ENCODE measurements at regions not wholly inside any gene's neighbourhood (a gene's known extent, or its start where the extent isn't known, plus 50 kb on each side); places are given as distances from the start of the nearest gene placed in this dataset.
"Not testable (repeated sequence)": the region's sequence is repeated elsewhere in the genome, so short reads cannot be mapped to it uniquely, and the experiment has no call there.

DNA sequence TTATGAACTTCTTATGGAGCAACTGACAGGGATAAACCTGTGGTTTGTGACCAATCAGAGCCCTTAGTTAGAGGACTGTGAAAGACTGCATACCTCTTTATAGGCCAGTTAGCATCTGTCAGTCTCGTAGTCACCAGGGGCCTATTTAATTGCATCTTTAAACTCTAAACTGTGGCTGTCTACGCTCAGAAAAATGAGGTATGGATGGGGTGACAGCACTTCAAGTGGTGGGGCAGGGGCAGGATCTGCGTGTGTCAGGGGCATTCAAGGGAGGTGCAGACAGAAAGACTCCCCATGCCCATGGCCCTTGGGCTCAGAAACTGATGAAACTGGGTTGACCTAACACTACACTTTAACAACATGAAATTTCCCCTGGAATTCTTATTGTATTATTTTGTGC is 132.6 kb upstream of the TBCA start:
- no peak for DNase-seq

- DNase-seq: no peak
These were observed 131.6 kb upstream of the TBCA start for GRCh38 chr5:77907786-77908185.

DNA sequence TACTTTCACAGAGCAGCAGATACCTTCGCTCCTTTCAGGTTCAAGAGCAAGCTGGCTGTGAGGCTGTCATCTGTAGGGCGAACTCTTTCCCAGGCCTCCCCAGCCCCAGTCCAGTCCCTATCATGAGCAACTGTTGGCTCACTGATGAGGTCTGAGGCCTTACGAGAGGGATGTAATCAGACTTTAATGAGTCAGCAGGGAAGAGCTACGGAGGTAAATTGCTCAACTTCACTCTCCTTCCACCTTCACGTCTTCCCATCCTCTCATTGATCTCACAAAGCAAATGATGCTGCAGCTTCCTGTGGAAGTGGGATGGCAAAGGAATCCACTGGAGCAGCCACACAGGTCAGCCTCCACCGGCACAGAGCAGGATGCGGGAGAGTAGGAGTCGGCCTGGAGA is 130.7 kb upstream of the TBCA start:
- no peak for DNase-seq

DNA sequence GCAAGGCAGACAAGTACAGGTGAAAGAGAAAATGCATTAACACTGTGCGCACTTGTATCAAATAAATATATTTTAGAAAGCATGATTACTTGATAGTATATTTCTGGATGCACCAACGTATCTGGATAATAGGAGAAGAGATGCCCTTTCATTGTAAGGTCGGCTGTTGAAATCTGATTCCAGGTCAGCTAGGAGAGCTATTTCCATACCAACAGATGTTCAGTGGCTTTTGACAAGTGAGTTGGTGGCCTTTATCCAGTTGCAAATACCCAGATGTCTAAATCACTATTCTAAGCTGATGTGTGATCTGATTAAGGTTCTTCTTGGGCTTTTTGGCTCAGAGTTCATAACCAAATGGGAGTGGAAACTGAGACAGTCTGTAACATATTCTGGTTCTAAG is 128.2 kb upstream of the TBCA start:
- no peak for DNase-seq

GRCh38 chr5:77900691-77901090 is 124.6 kb upstream of the TBCA start:
- DNase-seq: no peak

GRCh38 chr5:77898385-77898784 is 122.2 kb upstream of the TBCA start:
- DNase-seq: no peak

DNA sequence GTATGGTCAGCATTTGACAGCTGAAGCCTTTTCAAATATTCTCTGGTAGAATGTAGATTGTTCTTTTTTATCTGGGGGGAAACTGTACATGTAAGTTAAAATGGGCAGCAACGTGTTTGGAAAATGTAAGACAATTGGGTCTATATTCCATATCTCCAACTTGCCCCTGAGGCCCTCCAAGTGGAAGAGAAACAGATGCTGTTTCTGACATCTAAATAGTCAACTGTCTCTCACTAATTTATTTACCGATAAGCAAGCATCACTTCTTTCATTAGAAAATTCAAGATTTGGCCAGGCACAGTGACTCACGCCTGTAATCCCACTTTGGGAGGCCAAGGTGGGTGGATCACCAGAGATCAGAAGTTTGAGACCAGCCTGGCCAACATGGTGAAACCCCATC is 120.2 kb upstream of the TBCA start:
- DNase-seq: no peak

DNA sequence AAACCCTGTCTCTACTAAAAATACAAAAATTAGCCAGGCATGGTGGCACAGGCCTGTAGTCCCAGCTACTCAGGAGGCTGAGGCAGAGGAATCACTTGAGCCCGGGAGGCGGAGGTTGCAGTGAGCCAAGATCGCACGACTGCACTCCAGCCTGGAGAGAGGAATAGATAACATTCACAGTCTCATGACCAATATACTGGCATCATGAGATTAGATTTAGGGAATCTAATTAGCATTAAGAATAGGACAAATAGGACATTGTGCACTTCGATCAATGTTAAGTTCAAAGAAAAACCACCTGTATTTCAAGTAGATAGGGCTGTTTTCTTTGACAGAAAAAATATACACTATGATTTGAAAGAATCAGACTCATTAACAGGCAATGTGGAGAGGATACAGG is 118.0 kb upstream of the TBCA start:
- DNase-seq: not testable (repeated sequence)

DNA sequence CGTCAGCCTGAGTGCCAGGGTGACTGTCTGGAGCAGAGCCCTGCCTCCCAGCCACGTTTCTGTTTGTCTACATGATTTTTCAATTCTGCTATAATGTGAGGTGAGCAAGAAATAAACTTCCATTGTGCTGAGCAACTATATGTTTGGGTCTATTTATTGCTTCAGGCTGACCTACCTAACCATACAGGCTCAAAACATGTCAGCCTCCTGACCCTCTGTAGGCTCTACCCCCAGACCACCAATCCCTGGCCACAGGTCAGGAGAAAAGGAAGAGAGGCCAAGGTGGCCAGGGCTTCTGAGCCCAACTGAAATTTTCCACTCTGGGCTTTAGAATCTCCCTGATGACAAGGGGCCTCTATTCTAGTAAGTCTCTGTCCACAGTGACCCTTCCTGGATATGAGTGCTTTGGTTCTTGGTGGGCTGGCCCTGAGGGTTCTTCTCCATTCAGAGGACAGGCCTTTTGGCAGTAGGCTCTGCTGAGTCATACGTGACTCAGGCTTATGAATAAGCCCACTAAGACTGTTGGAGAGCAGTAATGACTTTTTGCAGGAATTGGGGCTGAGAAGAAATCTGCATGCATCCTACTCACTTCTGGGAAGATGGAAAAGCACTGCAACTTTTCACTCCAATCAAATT is 117.2 kb upstream of the TBCA start:
- peak; percentile 81 for DNase-seq

DNA sequence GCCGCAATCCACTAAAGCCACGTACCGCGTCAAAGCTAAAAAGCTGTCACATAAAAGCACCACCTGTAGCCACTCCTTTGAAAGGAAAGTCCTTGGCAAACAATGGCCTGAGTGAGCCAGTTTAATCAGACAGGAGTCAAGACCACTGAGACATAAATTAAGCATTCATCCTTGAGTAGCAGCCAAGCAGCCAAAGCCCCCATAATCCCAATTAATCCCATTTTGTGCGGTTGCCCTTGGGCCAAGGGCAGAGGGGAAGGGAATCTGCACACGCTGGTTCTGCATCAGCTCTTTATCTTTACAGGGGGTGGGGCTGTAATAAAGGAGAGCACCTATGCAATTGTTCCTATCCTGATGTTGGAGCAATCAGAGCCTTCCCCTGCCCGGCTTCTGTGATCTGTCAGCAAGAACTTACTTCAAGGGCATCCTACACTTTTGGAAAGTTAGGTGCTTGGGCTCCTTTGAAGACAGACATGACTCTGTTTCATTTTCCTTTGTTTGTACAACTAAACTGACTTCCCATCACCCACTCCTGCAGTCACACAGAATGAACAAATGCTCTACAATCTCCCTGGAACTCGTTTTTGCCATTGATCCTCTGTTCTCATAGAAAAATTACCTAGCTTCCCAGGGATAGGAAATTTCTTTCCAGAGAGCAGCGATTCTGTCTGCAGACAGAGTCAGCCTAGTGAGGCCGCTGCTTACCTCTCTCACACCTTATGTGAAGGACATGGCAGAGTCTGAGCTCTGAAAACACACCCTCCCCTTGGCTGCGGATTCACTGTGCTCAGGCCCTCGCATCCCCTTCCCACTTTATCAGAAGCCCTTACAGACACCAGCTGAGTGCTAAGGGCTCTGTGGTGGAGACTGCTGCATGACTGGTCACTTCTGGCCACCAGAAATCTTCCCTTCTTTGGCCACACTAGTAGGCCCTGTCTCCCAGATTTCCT is 116.2 kb upstream of the TBCA start:
- no peak for DNase-seq

DNA sequence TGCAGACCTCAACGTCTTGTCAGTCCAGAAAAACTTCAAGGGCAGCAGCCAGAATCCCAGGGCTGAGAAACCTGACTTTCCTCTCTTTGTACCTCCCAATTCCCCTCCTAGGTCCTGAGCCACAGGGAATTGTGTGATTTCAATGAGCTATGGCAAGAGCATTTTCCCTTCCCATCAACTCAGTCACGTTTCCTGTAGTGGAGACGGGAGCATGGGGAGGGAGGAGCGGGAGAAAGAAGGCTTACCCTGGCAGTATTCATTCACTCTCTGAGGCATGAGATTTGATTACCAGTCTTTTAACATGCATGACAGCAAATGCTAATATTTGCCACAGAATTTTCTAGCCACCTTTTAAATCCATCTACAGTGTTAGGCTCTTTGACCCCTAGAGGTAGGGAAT is 109.4 kb upstream of the TBCA start:
- DNase-seq: no peak

- DNase-seq: no peak
These were observed 106.6 kb upstream of the TBCA start for GRCh38 chr5:77882670-77883257.

DNA sequence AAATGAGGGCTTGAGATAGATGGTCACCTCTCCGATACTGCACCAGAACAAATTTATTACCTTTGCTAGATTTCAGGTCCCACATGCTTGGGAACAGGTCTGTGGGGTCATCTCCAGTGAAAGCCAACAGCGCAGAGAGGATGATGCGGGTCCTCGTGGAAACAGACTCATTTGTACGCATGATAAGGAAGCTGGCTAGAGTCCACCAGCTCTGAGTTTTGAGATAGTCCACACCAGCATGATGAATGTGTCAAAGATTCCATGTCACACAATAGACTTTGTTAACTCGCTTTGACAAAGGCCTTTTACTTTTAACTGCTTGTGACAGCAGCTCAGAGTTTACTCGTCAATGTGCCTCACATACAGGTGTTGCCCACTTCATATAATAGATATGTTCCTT is 105.4 kb upstream of the TBCA start:
- DNase-seq: no peak

DNA sequence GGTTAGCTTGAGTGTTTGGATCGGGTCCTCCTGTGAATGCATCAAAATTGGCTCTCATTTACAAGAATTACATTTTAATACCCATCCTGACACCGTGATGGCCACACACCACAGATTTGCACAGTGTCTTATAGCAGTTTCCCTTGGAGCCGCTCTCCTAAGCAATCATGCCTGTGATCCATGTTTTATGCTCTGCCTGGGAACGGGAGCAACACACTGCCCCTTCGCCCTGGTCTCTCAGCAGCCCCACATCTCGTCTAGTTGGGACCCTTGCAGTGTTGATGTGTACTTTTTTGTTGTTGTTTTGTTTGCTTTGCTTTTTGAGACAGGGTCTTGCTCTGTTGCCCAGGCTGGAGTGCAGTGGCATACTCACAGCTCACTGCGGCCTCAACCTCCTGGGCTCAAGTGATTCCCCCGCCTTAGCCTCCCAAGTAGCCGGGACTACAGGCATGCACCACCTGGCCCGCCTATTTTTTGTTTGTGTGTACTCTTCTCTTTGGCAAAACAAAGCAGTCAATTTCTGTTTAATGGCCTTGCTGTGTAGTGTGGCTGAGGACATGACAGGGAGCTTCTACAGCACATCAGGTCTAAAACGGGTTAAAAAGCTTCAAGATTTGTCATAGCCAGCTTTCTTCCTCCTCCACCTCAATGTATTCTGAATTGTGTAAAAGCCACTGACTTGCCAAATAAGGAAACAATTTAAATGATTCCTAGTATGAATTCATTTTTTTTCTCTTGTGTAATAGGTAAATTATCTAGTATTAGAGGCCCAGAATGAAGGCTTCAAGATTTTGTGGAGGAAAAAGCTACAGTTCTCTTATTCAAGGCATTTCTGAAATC is 101.6 kb upstream of the TBCA start:
- DNase-seq: peak; percentile 9

DNA sequence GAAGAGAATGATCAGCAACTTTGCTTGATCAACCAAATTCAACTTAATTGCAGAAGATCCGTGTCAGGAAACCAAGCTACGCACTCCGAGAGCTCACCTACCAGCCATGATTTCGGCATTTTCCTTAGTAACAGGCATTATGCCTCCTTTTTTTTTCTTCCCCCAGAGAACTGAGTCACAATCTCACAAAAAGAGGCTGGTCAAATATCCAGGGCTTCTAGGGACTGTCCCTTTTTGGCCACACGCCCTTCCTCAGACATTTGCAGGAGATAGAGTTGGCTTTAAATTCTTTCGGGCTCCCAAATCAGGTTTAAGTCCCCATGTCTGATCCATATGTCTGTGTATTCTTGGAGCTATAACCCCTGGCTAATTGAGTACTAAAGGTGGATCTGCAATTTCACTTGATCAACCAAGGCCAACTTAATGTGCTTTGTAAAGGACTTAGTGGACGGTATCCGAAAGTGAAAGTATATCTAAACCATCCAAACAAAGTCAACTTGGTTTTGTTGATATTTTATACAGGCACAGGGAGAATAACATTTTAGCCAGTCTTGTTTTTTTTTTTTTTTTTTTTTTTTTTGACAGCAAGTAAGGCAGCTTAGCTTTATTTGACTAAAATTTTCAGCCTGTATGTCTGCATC is 100.8 kb upstream of the TBCA start:
- DNase-seq: no peak

DNA sequence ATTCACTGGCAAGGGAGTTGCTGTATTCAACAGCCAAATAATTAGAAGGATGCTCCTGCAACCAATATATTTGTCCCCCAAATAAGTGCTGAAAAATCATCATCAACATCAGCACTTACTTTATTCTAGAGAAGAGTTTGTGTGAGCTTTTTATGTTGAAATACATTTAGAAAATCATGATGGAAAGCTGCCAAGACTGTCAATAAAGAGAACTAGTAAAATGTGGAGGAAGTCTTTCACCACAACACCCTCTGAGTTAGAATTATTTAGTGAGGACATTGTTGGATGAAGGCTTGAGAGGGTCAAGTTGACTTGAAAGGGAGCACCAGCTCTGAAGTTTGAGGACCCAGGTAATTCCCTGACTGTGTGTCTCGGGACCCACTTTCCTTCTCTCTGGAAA is 100.2 kb upstream of the TBCA start:
- peak; percentile 44 for DNase-seq

DNA sequence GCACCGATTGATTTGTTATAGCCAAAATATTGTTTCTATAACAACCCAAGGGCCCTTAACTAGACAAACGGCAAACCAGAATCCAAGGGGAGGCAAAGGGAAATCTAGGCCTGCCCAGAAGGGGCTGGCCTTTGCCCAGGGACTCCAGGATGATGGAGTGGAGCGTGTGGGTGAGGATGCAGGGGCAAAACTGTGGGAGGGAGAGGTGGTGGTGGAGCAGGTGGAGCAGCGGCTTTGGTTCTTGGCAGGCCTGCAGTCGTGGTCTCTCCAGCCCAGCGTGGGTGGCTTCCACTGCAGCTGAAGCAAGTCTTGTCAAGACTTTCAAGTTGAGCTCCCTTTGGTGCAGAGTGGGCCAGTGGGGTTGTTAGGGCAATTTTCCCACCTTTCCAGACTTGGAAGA is 98.6 kb upstream of the TBCA start:
- DNase-seq: no peak

- DNase-seq: no peak
These were observed 97.1 kb upstream of the TBCA start for GRCh38 chr5:77873239-77873638.

DNA sequence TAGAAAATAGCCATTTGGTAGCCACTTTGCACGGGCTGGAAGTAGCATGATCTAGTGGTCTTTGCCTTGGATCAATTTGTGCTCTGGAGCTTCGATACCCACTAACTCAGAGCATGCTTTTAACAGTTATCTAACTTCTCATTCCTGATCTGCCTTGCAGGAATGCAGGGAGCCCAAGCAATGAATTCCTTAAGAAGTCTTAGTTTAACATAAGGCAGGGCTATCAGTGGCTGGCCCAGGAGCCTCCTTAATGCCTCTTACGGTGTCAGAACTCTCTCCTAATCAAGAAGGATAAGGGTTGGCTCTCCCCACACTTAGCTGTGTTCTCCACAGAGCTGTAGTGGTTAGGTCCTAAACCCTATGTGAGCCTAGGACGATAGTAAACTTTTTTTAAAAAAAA is 95.8 kb upstream of the TBCA start:
- no peak for DNase-seq

GRCh38 chr5:77871016-77871415 is 94.9 kb upstream of the TBCA start:
- no peak for DNase-seq

- no peak for DNase-seq
These were observed 93.1 kb upstream of the TBCA start for GRCh38 chr5:77869116-77869798.

- DNase-seq: no peak
These were observed 91.8 kb upstream of the TBCA start for GRCh38 chr5:77867914-77868313.

All from MV-4-11 (cell line).